ENCODE measurements at regions not wholly inside any gene's neighbourhood (a gene's known extent, or its start where the extent isn't known, plus 50 kb on each side); places are given as distances from the start of the nearest gene placed in this dataset.
"Not testable (repeated sequence)": the region's sequence is repeated elsewhere in the genome, so short reads cannot be mapped to it uniquely, and the experiment has no call there.

DNA sequence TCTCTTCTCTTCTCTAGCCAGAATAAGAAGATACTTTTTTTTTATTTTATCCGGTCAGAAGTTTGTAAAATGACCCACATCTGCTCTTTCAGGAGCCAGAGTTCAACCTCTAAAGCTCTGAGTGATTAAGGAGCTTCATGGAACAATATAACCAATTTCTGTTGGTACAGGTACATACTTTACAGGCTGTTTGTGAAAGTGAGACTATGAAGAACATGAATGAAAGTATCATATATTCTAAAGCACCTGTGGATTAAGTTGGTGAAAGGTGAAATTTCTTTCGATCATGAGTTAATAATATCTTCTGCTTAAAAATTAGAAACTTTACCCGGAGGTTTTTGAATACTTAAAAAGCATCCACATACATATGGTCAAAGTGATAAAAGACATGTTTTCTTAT, 65.2 kb downstream of the DMRT2 start:
- DNase-seq (ENCODE audit: low spot score), result no peak

DNA sequence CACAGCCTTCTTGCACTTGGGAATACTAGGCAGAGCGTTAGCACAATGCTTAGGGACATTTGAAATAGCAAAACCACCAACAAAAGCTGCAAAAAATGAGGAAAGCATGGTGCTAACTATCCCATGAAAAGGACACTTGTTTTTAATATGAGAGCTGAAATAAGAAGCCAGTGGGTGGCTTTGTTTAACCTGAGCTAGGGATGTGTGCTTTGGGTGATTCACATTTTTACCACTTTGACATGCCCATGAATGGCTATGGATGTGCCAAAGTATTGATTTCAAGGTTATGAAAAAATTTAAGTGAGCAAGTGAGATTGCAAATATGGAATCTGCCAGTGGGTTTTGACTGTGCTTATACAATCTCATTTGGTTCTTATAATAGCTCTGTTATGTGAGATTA, 67.3 kb downstream of the DMRT2 start:
- no peak for DNase-seq (ENCODE audit: low spot score)

DNA sequence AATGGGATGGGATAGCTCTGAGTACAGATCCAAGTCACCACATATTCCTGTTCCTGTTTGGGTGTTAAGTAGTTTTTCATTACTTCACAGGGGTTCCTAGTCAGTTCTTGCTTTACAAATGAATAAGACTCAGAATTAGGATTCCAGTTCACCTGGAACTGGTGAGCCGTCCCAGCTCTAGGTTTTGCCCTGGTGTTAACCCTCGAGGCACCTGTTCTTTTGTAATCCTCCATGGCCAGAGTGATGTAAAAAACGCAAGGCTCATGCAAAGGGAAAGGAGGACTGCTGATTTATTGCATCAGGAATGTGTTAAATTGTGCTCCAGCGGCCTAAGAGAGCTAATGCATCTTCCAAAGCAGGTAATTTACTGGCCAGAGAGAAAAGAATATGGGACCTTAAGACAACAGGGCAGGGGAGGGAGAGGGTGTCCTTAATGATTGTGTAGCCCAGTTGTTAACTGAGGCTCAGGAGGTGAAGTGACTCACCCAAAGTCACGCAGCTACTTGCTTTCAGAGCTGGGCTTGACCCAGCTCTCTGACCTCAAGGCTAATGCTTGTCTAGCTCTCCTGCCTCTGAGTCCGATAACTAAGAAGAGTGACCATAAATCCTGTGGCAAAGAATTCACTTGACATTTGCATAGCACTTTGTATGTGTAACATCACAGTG, 70.5 kb downstream of the DMRT2 start:
- no peak for DNase-seq (ENCODE audit: low spot score)

DNA sequence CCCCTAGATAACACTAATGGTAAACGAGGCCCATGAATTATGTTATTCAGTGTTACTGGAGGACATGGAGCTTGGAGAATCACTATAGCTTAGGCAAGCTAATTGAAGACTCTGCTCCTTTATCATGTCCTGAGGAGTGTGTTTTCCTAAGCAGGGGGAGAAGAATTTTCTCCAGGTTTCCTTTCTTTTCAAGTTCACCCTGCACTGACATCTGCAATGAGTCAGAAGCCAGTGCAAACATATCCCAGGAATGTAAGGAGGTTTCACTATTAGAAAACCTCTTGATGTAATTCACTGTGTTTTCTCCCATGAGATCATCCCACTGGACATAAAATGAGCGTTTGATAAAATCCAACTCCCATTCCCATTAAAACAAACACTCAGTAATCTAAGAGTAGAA, 75.6 kb downstream of the DMRT2 start:
- DNase-seq (ENCODE audit: low spot score), result no peak

GRCh38 chr9:1128046-1128445, 77.9 kb downstream of the DMRT2 start:
- no peak for DNase-seq (ENCODE audit: low spot score)

DNA sequence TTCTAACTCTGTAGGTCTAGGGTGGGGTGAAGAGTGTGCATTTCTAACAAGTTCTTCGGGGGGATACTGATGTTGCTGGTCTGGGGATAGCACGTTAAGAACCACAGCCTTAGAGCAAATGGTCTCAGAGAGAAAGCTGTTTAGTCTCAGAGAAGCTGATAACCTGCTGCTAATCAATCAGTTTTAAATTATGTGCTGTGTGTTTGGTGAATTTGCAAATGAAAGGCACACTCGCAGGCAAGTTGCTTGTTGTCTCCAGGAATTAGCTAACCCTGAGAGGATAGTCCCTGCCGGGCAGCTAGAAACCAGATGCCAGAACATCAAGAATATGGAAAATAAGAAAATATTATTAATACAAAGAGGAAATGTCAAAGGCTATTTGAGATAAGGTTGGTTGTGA, 79.2 kb downstream of the DMRT2 start:
- DNase-seq (ENCODE audit: low spot score), result no peak

- no peak for DNase-seq (ENCODE audit: low spot score)
Measured at GRCh38 chr9:1140057-1140456, 89.9 kb downstream of the DMRT2 start.

DNA sequence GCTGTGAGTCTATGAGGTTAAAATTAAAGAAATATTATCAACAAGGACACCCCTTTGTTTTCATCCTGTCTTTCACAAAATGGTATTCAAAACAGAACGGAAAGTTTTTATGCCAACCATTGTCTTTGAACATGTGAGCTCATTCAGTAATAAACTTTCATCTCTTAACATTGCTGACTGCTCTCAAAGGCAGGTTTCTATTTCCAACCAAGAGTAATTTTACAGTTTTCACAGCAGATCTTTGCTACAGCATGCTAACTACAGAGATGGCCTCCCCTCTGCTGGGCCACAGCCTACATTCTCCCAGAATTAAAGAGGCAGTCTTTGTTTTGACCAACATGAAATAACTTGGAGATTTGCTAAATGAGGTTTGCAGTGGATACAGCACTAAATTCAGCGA, 101.5 kb downstream of the DMRT2 start:
- DNase-seq (ENCODE audit: low spot score), result no peak

GRCh38 chr9:1152171-1152570, 102.0 kb downstream of the DMRT2 start:
- DNase-seq (ENCODE audit: low spot score), result no peak

- DNase-seq (ENCODE audit: low spot score), result no peak
Measured at GRCh38 chr9:1154739-1155138, 104.6 kb downstream of the DMRT2 start.

- no peak for DNase-seq (ENCODE audit: low spot score)
Measured at GRCh38 chr9:1155602-1156001, 105.4 kb downstream of the DMRT2 start.

DNA sequence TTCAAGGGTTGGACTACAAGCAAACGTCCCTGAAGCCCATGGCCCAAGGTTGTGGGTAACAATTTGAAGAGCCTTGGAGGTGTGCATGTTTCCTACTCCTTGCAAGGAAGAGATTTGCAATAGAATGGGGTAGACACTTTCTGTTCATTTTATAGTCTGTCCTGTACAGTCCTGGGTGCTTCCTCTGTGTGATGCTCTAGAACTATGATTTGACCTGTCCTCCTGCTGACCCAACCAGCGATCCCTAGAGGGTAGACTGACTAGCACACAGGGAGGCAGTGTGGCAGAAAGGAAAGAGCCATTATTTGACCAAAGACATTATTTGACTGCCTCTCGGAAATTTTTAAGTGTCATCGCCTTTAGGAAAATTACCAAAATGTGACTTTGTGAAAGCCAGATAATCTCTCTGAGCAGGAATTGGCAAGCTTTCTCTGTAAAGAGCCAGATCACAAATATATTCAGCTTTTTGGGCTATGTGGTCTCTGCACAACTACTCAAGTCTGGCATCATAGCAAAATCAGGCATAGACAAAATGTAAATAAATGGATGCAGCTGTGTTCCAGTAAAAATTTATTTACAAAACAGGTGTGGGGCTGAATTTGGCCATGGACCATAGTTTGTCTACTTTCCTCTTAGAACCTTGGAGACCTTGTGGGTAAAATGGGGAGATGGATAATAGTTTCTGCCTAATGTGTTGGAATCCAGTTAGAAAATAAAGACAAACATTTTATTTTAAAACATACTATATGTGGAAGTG, 106.8 kb downstream of the DMRT2 start:
- DNase-seq (ENCODE audit: low spot score), result no peak

GRCh38 chr9:1157836-1158235, 107.7 kb downstream of the DMRT2 start:
- no peak for DNase-seq (ENCODE audit: low spot score)

DNA sequence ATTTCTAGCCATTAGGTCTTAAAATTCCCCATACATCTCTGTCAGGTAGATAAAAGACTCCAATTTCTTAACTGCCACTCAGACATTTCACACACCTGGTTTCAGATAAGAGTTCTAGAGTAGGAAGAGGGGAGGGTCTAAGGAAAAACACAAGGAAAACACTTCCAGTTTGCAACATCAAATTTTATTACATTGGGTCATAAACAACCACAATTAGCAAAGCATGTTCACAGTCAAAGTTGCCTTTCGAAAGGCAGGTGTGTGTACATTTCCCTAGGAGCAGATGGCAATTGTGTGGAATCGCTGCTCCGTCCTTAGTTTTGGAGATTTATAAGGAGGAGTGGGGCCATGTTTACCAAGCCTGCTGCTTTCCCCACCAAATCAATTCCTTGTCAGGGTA, 120.8 kb downstream of the DMRT2 start:
- no peak for DNase-seq (ENCODE audit: low spot score)

- no peak for DNase-seq (ENCODE audit: low spot score)
Measured at GRCh38 chr9:1171546-1171945, 121.4 kb downstream of the DMRT2 start.

DNA sequence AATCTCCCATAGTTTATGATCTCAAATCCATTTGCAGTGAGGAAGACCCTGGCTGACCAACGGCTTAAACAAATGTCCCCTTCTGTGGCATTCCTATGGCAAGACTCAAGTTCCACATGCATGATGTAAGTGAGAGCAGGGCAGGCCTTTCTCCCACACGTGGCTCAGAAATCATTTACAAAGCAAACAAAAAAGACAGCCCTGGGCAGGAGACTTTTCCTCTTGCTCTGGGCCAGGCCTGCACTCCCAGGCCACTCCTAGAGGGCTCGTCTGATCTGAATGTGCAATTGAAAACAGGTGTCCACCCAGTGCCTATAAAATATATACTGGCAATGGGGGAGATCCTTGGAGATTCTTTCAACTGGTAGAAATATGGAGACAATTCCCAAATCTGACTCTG, 123.1 kb downstream of the DMRT2 start:
- no peak for DNase-seq (ENCODE audit: low spot score)

DNA sequence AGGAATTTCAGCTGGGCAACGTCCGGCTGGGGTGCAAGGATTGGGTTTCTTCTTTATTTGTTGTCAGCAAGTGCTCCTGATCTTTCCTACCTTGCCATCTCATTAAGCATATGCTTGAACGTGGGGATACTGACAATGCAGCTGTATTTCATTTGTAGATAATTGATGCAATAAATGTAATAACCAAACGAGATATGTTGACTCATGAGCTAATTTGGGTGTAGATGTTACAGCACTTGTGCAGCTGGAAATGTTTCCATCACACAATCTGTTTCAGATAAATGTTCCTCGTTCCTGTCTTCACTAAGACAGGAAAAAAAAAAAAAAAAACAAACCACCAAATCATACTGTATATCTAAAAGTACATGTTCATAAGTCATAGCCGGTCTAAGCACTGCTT, 123.8 kb downstream of the DMRT2 start:
- no peak for DNase-seq (ENCODE audit: low spot score)

GRCh38 chr9:1179366-1179765, 129.2 kb downstream of the DMRT2 start:
- no peak for DNase-seq (ENCODE audit: low spot score)

GRCh38 chr9:1184146-1184545, 134.0 kb downstream of the DMRT2 start:
- no peak for DNase-seq (ENCODE audit: low spot score)

DNA sequence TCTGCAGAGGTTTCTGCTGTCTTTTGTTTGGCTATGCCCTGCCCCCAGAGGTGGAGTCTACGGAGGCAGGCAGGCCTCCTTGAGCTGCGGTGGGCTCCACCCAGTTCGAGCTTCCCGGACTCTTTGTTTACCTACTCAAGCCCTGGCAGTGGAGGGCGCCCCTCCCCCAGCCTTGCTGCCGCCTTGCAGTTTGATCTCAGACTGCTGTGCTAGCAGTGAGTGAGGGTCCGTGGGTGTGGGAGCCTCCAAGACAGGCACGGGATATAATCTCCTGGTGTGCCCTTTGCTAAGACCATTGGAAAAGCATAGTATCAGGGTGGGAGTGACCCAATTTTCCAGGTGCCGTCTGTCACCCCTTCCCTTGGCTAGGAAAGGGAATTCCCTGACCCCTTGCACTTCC, 137.0 kb downstream of the DMRT2 start:
- DNase-seq (ENCODE audit: low spot score), result not testable (repeated sequence)

- not testable (repeated sequence) for DNase-seq (ENCODE audit: low spot score)
Measured at GRCh38 chr9:1195636-1196035, 145.5 kb downstream of the DMRT2 start.

DNA sequence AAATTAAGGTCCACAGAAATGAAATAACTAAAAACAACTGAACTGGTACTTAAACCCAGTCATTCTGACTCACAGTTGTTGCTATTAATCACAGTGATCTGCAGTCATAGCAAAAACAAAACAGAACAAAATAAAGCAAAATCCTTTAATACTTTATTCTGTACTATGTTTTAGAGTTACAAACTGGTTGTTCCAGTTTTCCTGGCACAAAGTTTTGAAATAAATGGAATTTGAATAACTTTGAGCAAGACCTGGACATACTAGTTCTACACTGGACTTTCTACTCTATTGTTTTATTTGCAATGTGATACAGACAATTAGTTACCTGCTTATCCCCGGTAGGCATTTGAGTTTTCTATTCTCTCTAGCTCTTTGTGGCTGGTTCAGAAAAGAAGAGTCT, 147.9 kb downstream of the DMRT2 start:
- DNase-seq (ENCODE audit: low spot score), result no peak

- DNase-seq (ENCODE audit: low spot score), result no peak
Measured at GRCh38 chr9:1200847-1201251, 150.7 kb downstream of the DMRT2 start.

- no peak for DNase-seq (ENCODE audit: low spot score)
Measured at GRCh38 chr9:1201262-1201661, 151.1 kb downstream of the DMRT2 start.
